ENCODE measurements at regions not wholly inside any gene's neighbourhood (a gene's known extent, or its start where the extent isn't known, plus 50 kb on each side); places are given as distances from the start of the nearest gene placed in this dataset.
"Not testable (repeated sequence)": the region's sequence is repeated elsewhere in the genome, so short reads cannot be mapped to it uniquely, and the experiment has no call there.

DNA sequence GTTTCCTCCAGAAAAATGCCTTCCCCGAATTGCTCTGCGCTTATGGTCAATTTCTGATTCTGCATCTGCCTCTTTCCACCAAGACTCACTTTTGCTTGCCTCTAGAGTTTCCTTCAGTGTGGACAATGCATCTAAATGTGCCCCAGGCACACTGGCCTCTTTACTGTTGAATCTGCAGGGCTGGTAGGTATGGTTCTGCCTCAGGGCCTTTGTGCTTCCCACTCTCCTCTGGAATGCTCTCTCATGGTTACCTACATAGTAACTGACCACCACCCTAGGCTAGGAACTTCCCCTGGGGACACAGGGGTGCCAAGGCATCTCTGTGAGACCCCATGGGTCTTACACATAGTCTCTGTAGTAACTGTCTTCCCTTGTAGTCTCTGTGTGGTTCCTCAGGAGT is 1258.6 kb downstream of the CDH12 start:
- no peak for DNase-seq

DNA sequence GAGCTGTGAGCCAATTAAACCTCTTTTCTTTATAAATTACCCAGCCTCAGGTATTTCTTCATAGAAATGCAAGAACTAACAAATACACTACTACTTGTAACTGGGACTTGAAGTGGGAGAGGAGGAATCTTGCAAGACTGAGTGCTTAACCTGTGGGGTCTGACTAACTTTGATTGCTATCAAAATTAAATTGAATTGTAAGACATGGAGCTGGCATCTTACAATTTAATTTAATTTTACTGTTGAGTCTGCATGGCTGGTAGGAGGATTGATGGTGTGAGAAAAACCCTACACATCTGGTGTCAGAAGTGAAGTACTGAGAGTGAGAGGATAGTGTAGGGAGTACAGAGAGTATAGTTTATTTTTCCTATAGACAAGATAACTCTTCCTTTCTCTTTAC is 1259.9 kb downstream of the CDH12 start:
- no peak for DNase-seq

GRCh38 chr5:21581508-21581907 is 1271.6 kb downstream of the CDH12 start:
- no peak for DNase-seq

- DNase-seq: no peak
These were observed 1278.2 kb downstream of the CDH12 start for GRCh38 chr5:21574961-21575360.

DNA sequence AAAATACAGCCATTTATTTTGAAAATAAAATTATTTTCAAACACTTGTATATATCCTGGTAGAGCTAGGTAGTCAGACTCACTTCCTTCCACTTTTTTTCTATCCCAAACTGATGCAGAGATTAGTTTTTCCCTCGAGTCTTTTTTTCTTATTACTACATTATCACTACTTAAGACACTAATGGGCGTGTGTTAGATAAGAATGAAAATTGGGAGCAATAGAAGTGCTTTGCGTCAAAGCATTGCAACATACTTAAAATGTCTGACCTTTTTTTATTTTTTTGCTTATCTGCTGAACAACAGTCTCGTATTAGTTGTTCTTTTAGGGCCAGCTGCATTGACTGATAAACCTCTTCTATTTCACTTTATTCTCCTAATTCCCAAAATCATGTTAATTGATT is 1278.7 kb downstream of the CDH12 start:
- DNase-seq: no peak

- DNase-seq: no peak
These were observed 1279.5 kb downstream of the CDH12 start for GRCh38 chr5:21573416-21574314.

GRCh38 chr5:21571196-21571595 is 1281.9 kb downstream of the CDH12 start:
- not testable (repeated sequence) for DNase-seq

DNA sequence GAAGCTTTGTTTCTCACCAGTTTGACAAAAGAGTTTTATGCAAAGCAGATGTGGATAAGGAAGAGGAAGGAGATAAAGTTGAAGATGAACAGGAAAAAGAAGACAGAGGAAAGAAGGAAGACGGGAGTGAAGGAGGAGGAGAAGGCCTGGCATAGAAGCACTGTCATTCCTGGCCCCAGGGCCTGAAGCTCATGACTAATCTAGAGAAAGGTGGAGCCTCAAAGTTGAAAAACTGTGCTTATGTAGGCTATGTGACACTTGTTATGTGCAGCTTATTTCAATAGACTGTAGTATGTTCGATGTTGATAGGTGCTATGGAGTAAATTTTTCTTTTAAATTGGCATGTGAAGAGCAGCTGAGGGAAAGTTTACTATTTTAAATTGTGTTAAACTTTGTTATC is 1294.0 kb downstream of the CDH12 start:
- not testable (repeated sequence) for DNase-seq

- not testable (repeated sequence) for DNase-seq
These were observed 1300.9 kb downstream of the CDH12 start for GRCh38 chr5:21552263-21552662.

DNA sequence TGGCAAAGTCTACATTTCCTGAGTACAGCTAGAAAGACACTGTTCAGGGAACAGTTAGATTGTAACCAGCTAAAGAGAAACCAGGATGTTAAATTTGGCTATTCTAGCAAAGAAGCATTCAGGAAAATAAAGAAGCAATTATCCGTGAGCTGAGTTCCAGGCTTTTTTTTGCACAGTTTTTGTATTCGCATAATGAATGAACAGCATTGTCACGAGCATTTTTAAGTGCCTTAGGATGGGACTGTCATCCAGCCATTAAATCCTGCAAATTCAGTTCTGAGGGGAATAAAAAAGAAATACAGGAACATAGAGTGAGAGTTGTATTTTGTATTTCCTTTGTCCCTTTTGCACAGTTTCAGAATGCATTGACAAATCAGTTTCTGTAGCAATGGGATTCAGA is 1302.2 kb downstream of the CDH12 start:
- DNase-seq: not testable (repeated sequence)

- DNase-seq: not testable (repeated sequence)
These were observed 1305.5 kb downstream of the CDH12 start for GRCh38 chr5:21547656-21548055.

- DNase-seq: not testable (repeated sequence)
These were observed 1318.0 kb downstream of the CDH12 start for GRCh38 chr5:21535114-21535513.

DNA sequence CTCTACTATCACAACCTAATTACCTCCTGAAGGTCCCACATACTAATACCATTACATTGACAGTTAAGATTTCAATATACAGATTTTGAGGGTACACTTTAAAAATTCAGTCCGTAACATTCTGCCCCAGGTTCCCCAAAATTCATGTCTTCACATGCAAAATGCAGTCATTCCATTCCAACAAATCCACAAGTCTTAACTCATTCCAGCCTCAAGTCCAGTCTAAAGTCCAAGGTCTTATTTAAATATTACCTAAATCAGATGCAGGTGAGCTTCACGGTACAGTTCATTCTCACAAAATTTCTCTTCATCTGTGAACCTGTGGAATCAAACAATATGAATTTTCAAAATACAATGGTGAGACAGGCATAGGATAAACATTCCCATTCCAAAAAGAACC is 1332.0 kb downstream of the CDH12 start:
- not testable (repeated sequence) for DNase-seq

GRCh38 chr5:21496926-21497325 is 1356.2 kb downstream of the CDH12 start:
- not testable (repeated sequence) for DNase-seq

GRCh38 chr5:21496056-21496455 is 1357.1 kb downstream of the CDH12 start:
- not testable (repeated sequence) for DNase-seq

DNA sequence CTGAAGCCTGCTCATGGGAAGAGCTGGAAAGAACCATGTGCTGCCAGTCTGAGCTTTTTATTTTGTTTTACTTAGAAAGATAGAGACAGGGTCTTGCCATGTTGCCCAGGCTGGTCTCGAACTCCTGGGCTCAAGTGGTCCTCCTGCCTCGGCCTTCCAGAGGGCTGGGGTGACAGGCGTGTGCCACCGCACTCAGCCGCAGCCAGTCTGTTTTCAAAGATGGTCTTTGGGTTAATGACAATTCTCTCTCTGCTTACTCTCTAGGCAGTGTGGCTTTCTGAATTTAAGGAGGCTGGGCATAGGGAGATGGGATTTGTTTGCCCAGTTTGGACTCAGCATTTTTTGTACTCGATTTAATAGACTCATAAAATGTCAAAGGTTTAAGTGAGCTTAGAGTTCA is 1357.9 kb downstream of the CDH12 start:
- not testable (repeated sequence) for DNase-seq

GRCh38 chr5:21494033-21494432 is 1359.1 kb downstream of the CDH12 start:
- DNase-seq: not testable (repeated sequence)

DNA sequence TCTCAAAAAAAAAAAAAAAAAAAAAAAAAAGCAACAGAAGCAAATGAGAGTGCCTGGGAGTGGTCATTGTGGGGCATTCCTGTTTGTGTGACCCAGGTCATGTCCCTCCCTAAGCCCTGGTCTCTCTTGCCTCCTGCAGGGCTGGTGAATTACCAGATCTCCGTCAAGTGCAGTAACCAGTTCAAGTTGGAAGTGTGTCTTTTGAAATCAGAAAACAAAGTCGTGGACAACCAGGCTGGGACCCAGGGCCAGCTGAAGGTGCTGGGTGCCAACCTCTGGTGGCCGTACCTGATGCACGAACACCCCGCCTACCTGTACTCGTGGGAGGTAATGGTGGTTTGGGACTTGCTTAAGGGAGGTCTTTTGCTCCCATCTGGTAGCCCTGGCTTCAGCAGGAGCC is 1362.0 kb downstream of the CDH12 start:
- not testable (repeated sequence) for DNase-seq

DNA sequence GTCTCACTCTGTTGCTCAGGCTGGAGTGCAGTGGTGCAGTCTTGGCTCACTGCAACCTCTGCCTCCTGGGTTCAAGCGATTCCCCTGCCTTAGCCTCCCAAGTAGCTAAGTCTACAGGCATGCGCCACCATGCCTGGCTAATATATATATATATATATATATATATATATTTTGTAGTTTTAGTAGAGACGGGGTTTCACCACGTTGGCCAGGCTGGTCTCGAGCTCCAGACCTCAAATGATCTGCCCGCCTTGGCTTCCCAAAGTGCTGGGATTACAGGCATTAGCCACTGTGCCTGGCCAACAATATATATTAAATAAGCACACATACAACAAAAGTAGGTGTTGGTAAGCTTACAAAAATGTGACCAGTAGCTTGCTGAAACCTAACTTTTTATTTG is 1364.3 kb downstream of the CDH12 start:
- not testable (repeated sequence) for DNase-seq

DNA sequence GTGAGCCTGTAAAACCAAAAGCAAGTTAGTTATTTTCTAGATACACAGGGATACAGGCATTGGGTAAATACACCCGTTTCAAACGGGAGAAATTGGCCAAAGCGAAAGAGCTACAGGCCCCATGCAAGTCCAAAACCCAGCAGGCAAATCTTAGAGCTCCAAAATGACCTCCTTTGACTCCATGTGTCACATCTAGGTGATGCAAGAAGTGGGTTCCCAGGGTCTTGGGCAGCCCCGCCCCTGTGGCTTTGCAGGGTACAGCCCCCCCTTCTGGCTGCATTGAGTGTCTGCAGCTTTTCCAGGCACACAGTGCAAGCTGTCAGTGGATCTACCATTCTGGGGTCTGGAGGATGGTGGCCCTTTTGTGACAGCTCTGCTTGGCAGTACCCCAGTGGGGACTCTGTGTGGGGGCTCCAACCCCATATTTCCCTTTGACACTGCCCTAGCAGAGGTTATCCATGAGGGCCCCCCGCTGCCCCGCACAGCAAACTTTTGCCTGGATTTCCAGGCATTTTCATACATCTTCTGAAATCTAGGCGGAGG is 1367.6 kb downstream of the CDH12 start:
- not testable (repeated sequence) for DNase-seq

- not testable (repeated sequence) for DNase-seq
These were observed 1368.7 kb downstream of the CDH12 start for GRCh38 chr5:21484498-21484889.

DNA sequence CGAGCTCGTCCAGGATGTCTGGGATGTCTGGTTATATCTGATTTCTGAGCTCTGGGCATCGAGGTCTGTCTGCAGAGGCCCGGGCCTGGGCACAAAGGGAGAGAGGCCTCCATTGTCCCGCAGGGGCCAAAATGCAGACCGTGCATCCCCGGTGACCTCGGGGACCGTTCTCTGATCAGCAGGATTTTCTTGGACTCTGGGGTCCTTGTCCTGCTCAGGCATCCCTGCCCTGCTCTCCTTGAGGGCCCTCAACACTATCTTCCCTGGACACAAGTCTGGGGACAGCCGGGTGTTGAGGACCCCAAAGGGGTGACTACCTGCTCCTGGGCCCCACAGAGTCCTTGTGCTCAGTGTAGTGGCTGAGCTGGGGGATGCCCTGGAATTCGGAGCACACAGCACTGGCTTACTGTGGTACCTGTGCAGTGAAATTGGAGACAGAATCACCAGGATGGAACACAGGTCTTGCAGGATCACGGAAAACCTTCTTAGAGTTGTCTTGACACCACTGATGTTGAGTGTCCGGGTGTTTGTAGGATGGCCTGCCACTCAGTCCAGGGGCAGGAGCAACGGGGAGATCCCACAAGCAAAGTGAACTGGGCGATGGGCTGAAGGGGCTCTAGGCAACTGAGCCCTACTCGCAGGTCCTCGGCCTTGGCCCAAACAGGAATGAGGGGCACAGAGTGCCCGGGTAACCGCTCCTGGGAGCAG is 1369.2 kb downstream of the CDH12 start:
- DNase-seq: not testable (repeated sequence)

DNA sequence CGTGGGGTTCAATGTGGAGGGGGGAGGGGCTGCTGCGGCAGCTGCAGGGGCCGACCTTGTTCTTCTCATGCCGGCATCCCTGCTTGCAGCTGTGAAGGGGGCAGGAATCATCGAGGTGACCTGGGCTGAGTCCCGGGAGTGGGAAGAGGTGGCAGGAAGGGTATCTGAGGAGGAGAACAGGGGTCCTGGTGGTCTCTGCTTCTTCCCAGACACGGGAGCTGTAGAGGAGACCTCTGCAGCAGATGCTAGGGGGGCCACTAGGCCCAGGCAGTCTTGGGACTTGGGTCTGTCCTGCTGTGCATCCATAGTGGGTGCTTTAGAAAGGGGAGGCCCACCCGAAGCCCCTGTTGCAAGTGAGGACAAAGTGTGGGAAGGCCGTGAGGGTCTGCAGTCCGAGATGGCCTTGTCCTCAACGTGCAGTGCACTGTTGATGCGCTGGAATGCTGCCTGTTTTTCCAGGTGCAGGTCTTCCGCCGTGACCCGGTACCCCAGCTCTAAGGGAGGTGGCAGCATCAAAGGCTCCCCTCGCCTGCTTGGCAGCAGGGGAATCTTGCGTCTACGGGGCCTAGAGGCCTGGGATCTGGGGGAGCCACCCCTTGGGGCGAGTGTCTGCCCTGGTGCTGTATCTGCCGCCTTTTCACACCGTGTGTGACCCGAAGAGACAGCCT is 1370.0 kb downstream of the CDH12 start:
- DNase-seq: not testable (repeated sequence)
